Caco-2 (cell line): ENCODE measurements at regions not wholly inside any gene's neighbourhood (a gene's known extent, or its start where the extent isn't known, plus 50 kb on each side); places are given as distances from the start of the nearest gene placed in this dataset.

Experiments used
- BruUV-seq: library from RNA; stranded (reverse); fragments of 400-500 nt; replicated peaks from 2 replicates; lab custom pipeline; 2021; lab: Mats Ljungman, UMichigan
- CTCF ChIA-PET: fragments of 300-600 bp; sonication (Branson Sonifier 250); formaldehyde crosslinking; loops from one replicate; lab custom pipeline; 2022; ENCODE audit warnings: antibody characterized with exemption; lab: Charles Lee
- POLR2A ChIA-PET: fragments of 300-600 bp; sonication (Branson Sonifier 250); formaldehyde crosslinking; loops from one replicate; lab custom pipeline; 2022; ENCODE audit warnings: antibody characterized with exemption; lab: Charles Lee
- DNase-seq, 2 experiments: peaks; one replicate each; pipeline versions ENCODE4 v3.0.0 to v3.0.0-alpha.2; 2020 to 2022
- H3K27me3 ChIP-seq: replicated peaks from 2 replicates; pipeline ENCODE4 v1.6.0; 2011; ENCODE audit warnings: low read length; ENCODE audit not compliant: control insufficient read depth, insufficient read depth
- H3K36me3 ChIP-seq: 2 replicates; pipeline ENCODE4 v1.5.1; 2011; ENCODE audit warnings: low read length; ENCODE audit not compliant: control insufficient read depth, insufficient read depth
- H3K4me1 ChIP-seq: fragments of 250-450 bp; sonication (Bioruptor Pico); 2 replicates; pipeline ENCODE4 v1.5.1; 2020; ENCODE audit warnings: mild to moderate bottlenecking
- H3K4me3 ChIP-seq: 2 replicates; pipeline ENCODE4 v1.5.1; 2011; ENCODE audit warnings: low read depth, mild to moderate bottlenecking, control low read depth, low read length
- H3K9me3 ChIP-seq: fragments of 250-450 bp; sonication (Bioruptor Pico); 2 replicates; pipeline ENCODE4 v1.5.1; 2020; ENCODE audit warnings: mild to moderate bottlenecking, moderate library complexity
- H3K27ac Mint-ChIP-seq: one replicate; pipeline ENCODE4 v1.8.0; 2022; ENCODE audit warnings: mixed read lengths; ENCODE audit not compliant: unreplicated experiment
- H3K27me3 Mint-ChIP-seq: one replicate; pipeline ENCODE4 v1.8.0; 2022; ENCODE audit warnings: mixed read lengths; ENCODE audit not compliant: insufficient read depth, unreplicated experiment
- H3K36me3 Mint-ChIP-seq: one replicate; pipeline ENCODE4 v1.8.0; 2022; ENCODE audit warnings: mild to moderate bottlenecking, mixed read lengths; ENCODE audit not compliant: insufficient read depth, unreplicated experiment
- H3K4me1 Mint-ChIP-seq: one replicate; pipeline ENCODE4 v1.8.0; 2022; ENCODE audit warnings: low read depth, mixed read lengths; ENCODE audit not compliant: unreplicated experiment
- H3K4me3 Mint-ChIP-seq: one replicate; pipeline ENCODE4 v1.8.0; 2022; ENCODE audit warnings: mild to moderate bottlenecking, moderate library complexity, mixed read lengths; ENCODE audit not compliant: unreplicated experiment
- H3K9me3 Mint-ChIP-seq: one replicate; pipeline ENCODE4 v1.8.0; 2022; ENCODE audit warnings: mixed read lengths; ENCODE audit not compliant: unreplicated experiment
- intact Hi-C: fragments of 100-400 bp; cut with micrococcal nuclease; formaldehyde crosslinking; loops from one replicate; pipeline ENCODE4 v1.10.0; 2022; ENCODE audit not compliant: unreplicated experiment
- TF ChIP-seq, protein P1 (sequence below), 2 experiments: fragments of 200-600 bp in 1 of 2; IDR thresholded peaks; 1 replicate in 1 of 2; 2 replicates in 1 of 2; pipeline versions ENCODE4 v1.5.1 to v1.8.0; 2011 to 2022; ENCODE audit warnings: antibody characterized with exemption in 1 of 2, control low read depth in 1 of 2, inconsistent platforms in 1 of 2, low read depth in 1 of 2, low read length in 1 of 2, mild to moderate bottlenecking in 1 of 2, moderate library complexity in 1 of 2; ENCODE audit not compliant: insufficient read depth in 1 of 2, severe bottlenecking in 1 of 2, unreplicated experiment in 1 of 2

DNA sequence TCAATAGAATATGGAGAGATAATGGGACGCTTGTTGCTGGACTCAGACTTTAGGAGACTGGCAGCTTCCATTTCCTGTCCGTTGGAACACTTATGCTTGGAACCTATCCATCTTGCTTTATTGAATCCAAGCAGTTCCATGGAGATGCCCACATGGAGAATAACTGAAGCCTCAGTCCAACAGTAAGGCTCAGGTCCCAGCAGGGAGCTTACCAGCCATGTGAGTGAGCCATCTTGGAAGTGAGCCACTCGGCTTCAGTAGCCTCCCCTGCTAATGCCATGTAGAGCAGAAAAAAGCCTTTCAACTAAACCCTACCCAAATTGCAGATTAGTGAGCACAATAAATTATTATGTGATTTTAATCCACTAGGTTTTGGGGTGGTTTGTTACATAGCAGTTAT, 538.8 kb upstream of the STXBP6 start:
- ChIA-PET POLR2A (no interaction called here), CTCF (no interaction called here)
- TF ChIP-seq, protein P1, sequence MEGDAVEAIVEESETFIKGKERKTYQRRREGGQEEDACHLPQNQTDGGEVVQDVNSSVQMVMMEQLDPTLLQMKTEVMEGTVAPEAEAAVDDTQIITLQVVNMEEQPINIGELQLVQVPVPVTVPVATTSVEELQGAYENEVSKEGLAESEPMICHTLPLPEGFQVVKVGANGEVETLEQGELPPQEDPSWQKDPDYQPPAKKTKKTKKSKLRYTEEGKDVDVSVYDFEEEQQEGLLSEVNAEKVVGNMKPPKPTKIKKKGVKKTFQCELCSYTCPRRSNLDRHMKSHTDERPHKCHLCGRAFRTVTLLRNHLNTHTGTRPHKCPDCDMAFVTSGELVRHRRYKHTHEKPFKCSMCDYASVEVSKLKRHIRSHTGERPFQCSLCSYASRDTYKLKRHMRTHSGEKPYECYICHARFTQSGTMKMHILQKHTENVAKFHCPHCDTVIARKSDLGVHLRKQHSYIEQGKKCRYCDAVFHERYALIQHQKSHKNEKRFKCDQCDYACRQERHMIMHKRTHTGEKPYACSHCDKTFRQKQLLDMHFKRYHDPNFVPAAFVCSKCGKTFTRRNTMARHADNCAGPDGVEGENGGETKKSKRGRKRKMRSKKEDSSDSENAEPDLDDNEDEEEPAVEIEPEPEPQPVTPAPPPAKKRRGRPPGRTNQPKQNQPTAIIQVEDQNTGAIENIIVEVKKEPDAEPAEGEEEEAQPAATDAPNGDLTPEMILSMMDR (IDR thresholded peaks at IDR 0.05; ENCODE audit: insufficient read depth in 1 of 2, low read depth in 1 of 2, low read length in 1 of 2, severe bottlenecking in 1 of 2, unreplicated experiment in 1 of 2) = no peak
- no peaks in the 10 kb centered on the region for H3K9me3 ChIP-seq
- Mint-ChIP-seq H3K4me1 (no peaks in the 10 kb centered on the region), H3K4me3 (no peak overlapping the region), H3K36me3 (no peaks in the 10 kb centered on the region), H3K27me3 (no peaks in the 10 kb centered on the region), H3K9me3 (peaks cover 8% of the 10 kb centered on the region), H3K27ac (no peak overlapping the region)
- no TSS peak for BruUV-seq
- no peaks in the 10 kb centered on the region for H3K36me3 ChIP-seq
- intact Hi-C loops = no loop called here
- no peak for DNase-seq
- H3K27me3 ChIP-seq = no peaks in the 10 kb centered on the region
- no peaks in the 10 kb centered on the region for H3K4me1 ChIP-seq
- H3K4me3 ChIP-seq = no peak overlapping the region

DNA sequence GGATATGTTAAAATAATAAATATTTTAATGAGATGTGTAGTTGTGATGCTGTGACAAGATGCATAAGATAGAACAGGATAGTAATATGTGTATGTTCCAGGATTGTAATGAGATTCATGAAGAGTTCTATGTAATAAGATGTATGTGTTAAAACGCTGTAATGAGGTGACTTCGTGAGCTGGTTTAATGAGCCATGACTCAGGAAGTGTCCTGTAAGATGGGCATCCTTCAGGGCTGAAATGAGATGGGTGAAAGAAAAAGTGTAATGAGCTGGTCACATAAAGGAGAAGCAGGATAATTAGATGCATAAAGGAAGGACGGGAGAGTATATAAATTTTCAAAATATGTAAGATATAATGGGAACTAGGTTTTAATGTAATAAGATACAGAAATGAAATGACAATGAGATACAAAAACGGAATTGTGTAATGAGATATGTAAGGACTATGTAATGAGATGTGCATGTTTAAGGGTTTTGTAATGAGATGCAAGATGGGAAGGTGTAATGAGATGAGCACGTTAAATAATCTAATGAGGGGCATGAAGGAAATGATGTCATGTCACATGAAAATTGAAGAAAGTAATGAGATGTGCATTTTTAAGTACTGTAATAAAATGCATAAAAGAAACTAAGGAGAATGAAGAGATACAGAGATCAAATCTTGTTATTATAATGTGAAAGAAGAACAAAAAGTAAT, 524.8 kb upstream of the STXBP6 start:
- ChIA-PET POLR2A (no interaction called here), CTCF (no interaction called here)
- Histone ChIP-seq H3K4me1 (no peaks in the 10 kb centered on the region), H3K36me3 (no peaks in the 10 kb centered on the region), H3K4me3 (no peak overlapping the region), H3K27me3 (no peaks in the 10 kb centered on the region), H3K9me3 (no peaks in the 10 kb centered on the region)
- Mint-ChIP-seq H3K4me3 (no peak overlapping the region), H3K36me3 (no peaks in the 10 kb centered on the region), H3K9me3 (no peaks in the 10 kb centered on the region), H3K27me3 (no peaks in the 10 kb centered on the region), H3K27ac (no peak overlapping the region), H3K4me1 (no peaks in the 10 kb centered on the region)
- DNase-seq = no peak
- TF ChIP-seq, protein P1 (IDR thresholded peaks at IDR 0.05; ENCODE audit: insufficient read depth in 1 of 2, low read depth in 1 of 2, low read length in 1 of 2, severe bottlenecking in 1 of 2, unreplicated experiment in 1 of 2) = no peak
- BruUV-seq = no TSS peak
- intact Hi-C loops = no loop called here

GRCh38 chr14:25570483-25570882, 520.5 kb upstream of the STXBP6 start:
- ChIA-PET POLR2A (no interaction called here), CTCF (no interaction called here)
- H3K27ac Mint-ChIP-seq = no peak overlapping the region
- Histone ChIP-seq H3K9me3 (no peaks in the 10 kb centered on the region), H3K27me3 (no peaks in the 10 kb centered on the region), H3K4me3 (no peak overlapping the region), H3K4me1 (no peaks in the 10 kb centered on the region), H3K36me3 (no peaks in the 10 kb centered on the region)
- no TSS peak for BruUV-seq
- intact Hi-C loops = no loop called here
- H3K4me3 Mint-ChIP-seq = no peak overlapping the region
- TF ChIP-seq, protein P1 (IDR thresholded peaks at IDR 0.05; ENCODE audit: insufficient read depth in 1 of 2, low read depth in 1 of 2, low read length in 1 of 2, severe bottlenecking in 1 of 2, unreplicated experiment in 1 of 2) = no peak
- no peak for DNase-seq
- H3K4me1 Mint-ChIP-seq = no peaks in the 10 kb centered on the region
- H3K27me3 Mint-ChIP-seq = no peaks in the 10 kb centered on the region
- H3K9me3 Mint-ChIP-seq = no peaks in the 10 kb centered on the region
- no peaks in the 10 kb centered on the region for H3K36me3 Mint-ChIP-seq
